GM21786 (cell line): ENCODE measurements at regions not wholly inside any gene's neighbourhood (a gene's known extent, or its start where the extent isn't known, plus 50 kb on each side); places are given as distances from the start of the nearest gene placed in this dataset.

Experiments used
- ATAC-seq: cut with Tn5 transposase; IDR thresholded peaks from one replicate; pipeline ENCODE4 v1.9.1; 2021; ENCODE audit not compliant: unreplicated experiment

- ATAC-seq = no peak
Observed at GRCh38 chr18:2330764-2331163, 240.5 kb downstream of the METTL4 start.

- ATAC-seq = no peak
Observed at GRCh38 chr18:2331491-2331890, 239.8 kb downstream of the METTL4 start.

DNA sequence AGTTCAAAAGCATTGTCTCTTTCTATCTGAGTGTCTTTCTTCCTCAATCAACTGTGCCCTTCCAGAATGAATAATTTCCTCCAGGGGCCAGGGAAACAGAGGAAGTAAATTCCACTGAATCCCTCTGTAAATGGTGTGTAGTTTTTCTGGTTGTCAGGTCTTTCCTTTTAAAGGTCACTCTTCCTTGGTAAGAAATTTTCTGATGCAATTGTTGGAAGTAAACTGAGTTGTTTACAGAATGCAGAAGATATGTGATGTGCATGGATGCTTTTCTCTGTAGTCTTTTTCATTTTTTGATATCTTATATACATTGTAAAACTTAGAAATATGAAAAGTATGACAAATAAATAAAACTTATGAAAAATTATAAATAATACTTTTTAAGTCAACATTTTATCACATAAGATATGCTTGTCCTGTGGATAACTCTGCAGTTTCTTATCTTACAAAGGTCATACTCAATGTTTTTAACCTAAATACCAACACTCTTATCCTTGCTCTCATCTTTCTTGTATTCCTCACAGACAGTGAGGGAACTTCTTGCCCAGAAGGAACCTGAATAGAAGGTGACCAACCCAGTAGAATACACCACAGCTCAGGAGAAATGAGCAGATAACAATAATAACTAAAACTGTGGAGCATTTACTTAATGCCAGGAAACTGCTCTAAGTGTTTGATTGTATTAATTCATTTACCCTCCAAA lies 234.5 kb downstream of the METTL4 start:
- no peak for ATAC-seq

DNA sequence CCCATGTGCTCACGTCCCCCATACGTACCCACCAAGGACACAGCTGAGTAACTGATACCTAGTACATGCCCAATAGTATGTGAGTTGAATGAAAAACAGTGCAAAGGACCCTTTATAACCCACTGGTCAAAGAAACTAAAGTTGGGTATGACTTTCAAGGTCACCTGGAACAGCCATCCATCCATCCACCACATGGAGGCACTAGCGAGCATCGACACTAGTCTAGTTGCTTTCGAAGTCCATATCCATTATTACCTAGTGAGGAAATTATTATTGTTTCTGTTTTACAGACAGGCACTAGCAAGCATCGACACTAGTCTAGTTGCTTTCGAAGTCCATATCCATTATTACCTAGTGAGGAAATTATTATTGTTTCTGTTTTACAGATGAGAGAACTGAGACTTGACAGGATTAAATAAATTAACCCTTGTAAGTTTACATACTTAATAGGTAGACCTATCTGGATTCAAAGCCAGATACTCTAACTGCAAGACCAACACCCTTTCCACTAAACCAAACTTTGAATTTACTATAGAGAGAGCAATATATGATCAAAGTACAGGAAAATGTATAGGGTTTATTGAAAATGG lies 233.7 kb downstream of the METTL4 start:
- peak; percentile 86 for ATAC-seq

DNA sequence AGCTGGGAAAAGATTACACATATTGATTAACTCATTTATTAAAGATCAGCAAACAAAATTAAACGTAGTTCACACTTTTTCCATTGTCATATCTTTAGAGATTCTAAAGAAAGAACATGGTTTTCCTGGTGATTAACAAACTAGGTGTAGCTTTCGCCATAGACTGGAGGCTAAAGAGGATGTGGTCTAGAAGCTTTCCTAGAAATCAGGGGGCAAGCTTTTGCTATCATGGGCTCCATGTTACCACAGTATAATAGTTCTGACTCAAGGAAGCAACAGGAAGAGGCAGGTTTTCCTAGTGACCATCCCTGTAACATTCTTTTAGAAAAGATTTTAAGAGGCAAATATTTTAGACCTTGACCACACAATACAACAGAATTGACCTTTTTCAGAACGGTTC lies 232.7 kb downstream of the METTL4 start:
- ATAC-seq = no peak

GRCh38 chr18:2340335-2340734 lies 231.0 kb downstream of the METTL4 start:
- ATAC-seq = no peak

DNA sequence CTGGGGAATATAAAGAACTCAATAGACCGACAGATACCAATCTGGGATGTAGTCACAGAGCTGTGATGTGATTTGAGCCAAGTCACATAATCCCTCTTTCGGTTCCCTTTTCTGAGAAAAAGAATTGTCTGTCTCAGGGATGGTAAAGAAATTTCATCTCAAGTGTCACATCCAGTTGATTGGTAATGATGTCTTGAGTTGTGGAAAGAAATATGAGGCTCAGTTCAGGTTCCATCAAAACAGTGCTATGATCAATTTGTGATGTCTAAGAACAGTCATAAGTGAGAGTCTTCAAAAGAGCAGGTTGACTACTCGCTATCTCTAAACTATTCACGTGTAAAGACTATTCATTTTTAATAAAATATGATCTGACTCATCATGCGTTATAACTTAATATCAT lies 223.3 kb downstream of the METTL4 start:
- no peak for ATAC-seq

DNA sequence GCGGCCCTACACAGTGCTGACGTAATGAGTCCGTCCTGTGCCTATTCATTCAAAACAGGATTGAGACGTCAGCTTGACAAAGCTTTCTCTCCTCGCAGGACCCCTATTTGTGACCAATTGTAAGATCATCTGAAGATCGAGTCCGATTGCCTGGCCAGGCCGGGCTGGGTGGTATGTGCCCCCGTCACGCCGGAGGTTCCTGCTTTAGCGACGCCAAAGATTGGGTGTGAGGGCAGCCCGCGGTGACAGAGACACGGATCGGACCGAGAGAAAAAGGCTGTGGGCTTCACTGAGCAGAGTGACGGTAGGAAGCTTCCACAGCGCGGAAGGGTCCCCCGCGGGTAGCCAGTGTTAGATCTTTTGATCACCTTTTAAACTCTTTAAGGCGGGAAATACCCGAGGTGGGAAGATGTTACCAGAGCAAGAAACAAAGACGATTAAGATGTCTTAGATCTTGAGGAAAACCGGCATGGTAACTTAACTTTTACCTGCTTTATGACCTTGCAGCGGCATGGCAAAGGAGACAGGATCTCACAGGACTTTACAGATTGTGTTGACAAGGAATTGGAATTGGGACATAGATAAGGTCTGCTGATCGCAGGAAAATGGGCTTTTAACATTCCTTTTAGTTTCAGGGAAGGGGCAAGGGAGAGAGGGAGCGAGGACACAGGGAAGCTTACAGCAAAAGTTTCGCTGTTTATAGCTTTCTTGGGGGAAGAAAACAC lies 220.0 kb downstream of the METTL4 start:
- ATAC-seq = no peak

GRCh38 chr18:2354292-2354691 lies 217.0 kb downstream of the METTL4 start:
- ATAC-seq = no peak

GRCh38 chr18:2356906-2357305 lies 214.4 kb downstream of the METTL4 start:
- ATAC-seq = no peak

GRCh38 chr18:2360861-2361260 lies 210.4 kb downstream of the METTL4 start:
- ATAC-seq = no peak

DNA sequence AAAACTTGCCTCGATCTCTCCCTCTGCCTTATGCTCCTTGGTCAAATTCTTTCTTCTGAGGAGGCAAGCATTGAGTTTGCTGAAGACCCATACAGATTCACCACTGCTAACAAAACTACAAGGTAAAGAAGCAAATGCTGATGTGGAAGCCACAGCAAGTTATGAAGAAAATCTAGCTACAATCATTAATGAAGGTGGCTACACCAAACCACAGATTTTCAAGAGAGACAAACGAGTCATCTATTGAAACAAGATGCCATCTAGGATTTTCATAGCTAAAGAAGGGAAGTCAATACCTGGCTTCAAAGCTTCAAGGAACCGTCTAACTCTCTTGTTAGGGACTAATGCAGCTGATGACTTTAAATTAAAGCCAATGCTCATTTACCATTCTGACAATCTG lies 203.2 kb downstream of the METTL4 start:
- no peak for ATAC-seq

DNA sequence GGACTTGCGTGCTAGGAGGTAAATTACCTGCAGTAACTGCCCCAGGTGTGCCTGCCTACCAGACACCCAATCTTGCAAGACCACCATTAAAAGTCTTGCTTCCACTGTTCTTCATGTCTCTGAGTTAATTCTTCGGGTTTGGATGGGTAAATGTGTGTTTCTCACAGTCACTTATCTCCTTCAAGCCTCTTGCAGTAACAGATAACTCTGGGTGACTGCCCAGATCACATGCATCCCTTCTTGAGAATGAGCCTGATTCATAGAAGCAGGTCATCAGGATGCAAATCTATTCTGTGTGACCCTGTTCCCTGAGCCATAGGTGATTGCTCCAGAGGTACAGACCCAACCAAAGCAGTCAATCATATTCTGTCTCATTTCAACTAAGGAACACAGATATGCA lies 194.6 kb downstream of the METTL4 start:
- ATAC-seq = no peak

DNA sequence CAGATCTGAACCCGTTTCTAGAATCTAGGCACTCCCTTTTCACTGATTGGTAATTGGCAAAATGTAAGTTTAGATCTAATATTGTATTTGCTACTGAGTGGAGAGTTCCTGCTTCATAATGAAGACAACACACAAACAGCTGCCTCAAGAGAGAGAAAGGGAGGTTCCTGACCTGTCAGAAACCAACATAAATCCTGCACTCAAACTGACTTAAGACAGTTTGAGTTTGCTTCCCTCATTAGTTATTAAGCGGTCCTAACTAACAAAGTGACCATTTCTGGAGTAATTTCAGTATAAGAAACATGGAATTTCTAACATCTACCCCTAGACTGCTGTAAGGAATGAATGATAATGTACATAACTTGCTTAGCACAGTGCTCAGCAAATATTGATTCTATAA lies 191.2 kb downstream of the METTL4 start:
- no peak for ATAC-seq

DNA sequence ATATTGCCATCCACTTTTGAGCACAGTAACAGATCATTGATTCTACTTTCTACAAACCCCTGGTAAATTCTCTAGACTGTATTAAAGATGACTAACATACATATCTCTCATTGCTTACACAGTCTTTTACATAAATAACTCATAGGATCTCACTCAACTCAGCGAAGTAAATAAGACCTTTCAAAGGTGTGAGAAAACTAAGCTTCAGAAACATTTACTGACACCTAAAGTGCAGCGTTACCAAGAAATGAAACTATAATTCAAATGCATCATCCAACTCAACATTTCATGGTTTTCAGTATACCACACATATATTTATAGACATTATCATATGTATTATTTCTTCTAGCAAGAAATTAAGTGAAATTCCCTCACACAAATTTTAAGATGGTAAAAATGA lies 189.8 kb downstream of the METTL4 start:
- no peak for ATAC-seq

GRCh38 chr18:2387588-2387987 lies 183.7 kb downstream of the METTL4 start:
- ATAC-seq = no peak

GRCh38 chr18:2390158-2390557 lies 181.1 kb downstream of the METTL4 start:
- ATAC-seq = no peak

DNA sequence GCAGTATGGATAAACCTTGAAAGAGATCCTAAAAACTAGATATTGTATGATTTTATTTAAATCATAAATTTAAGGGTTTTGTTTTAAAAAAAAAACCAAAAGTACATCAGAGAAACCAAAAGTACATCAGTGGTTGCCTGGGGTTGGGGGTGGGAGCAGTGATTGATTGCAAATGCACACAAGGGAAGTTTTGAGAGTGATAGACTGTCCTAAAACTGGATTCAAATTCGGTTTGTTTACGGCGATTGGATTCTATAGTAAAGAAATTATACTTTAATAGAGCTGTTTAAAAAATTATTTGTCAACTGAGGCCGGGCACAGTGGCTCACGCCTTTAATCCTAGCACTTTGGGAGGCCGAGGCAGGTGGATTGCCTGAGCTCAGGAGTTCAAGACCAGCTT lies 179.8 kb downstream of the METTL4 start:
- no peak for ATAC-seq

- no peak for ATAC-seq
Observed at GRCh38 chr18:2392446-2392845, 178.9 kb downstream of the METTL4 start.

- no peak for ATAC-seq
Observed at GRCh38 chr18:2394684-2395083, 176.6 kb downstream of the METTL4 start.

DNA sequence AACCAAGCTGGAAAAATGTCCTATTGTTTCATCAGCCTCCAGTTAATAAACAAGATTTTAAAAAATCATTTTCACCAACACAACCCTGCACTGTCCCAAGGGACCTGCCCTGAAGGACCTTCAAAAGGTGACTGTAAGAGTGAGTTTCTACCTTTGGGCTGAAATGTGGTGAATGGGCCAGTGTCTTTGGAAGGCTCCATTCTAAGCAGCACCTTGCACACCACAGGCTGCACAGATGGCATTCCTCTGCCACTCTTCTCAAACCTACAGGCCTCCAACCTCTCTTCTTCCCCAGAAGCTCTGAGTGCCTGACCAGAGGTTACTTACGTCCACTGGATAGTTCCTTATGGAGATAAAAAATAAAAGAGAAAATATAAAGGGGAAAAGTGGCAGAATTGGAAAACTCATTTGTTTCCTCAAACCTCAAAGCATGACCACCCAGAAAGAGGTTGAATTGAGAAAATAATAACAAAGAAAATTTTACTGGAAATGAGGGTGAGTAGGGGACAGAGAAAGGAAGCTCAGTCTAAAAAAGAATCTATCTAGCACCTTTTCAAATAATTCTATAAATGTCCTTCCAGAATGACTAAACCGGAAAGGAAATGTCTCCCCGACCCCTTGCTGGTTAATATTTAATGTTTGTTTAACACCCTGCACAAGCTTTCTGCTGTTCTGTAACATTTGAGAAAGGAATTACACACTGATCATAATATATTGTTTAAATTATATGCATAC lies 175.7 kb downstream of the METTL4 start:
- ATAC-seq = peak; percentile 86

DNA sequence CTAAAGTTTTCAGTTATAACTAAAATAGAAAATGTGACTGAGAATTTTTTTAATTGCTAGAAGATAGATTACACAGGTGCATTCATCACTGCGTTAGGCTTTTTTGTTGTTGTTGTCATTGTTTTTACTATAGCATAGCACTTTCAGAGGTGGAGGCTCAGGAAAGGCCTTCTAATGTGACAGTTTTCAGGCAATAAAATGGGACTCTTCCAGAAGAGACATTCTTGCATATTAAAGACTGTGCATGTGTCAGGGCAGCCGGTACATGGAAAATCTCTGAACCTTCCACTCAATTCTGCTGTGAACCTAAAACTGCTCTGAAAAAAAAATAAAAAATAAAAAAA lies 175.2 kb downstream of the METTL4 start:
- ATAC-seq = peak; percentile 14
